ENCODE measurements at regions not wholly inside any gene's neighbourhood (a gene's known extent, or its start where the extent isn't known, plus 50 kb on each side); places are given as distances from the start of the nearest gene placed in this dataset.

DNA sequence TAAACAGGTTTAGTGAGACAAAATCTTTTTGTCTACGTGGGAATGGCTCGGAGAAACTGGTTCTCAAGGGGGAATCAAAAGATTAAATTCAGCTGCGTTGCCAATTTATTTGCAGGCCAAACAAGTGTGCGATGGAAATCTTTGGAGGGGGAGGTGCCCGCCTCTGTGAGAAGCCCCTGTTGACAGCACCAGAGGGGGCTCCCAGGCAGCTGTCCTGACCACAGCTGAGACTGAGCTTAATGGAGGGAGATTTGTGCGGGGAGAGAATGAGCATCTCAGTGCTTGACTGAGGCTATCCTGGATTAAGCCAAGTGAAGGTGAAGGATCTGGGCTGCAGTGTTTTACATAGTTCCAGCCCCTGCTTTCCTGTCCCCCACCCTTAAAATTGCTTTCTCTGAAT, 169.7 kb downstream of the ATG4C start:
- peaks cover 15% of the 10 kb centered on the region for H3K27me3 ChIP-seq

DNA sequence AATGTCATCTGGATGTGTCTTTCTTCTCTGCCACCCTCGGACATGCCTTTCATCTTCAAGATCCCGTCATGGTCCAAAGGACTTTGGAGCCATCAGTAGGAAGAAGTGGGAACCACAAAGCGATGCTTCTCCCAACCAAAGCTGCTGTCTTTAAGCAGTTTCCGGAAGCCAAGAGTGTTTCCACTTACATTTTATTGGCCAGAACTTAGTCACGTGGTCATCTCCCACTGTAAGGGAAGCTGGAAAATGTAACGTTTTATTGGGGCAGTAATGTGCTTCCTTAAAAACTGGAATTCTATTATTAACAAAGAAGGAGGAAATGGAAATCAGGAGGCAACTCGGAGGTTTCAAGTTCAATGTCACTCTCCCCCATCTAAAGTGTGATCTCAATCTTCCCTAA, 170.8 kb downstream of the ATG4C start:
- no peak for DNase-seq

More for the DNA sequence above, 169.7 kb downstream of the ATG4C start:
- H3K36me3 ChIP-seq (replicated peaks in 1 of 2): no peaks in the 10 kb centered on the region
- no peaks in the 10 kb centered on the region for H3K4me1 ChIP-seq (replicated peaks in 1 of 2)
- no peak overlapping the region for H3K27ac ChIP-seq
- H3K4me3 ChIP-seq: no peak overlapping the region
- TF ChIP-seq, protein P1, sequence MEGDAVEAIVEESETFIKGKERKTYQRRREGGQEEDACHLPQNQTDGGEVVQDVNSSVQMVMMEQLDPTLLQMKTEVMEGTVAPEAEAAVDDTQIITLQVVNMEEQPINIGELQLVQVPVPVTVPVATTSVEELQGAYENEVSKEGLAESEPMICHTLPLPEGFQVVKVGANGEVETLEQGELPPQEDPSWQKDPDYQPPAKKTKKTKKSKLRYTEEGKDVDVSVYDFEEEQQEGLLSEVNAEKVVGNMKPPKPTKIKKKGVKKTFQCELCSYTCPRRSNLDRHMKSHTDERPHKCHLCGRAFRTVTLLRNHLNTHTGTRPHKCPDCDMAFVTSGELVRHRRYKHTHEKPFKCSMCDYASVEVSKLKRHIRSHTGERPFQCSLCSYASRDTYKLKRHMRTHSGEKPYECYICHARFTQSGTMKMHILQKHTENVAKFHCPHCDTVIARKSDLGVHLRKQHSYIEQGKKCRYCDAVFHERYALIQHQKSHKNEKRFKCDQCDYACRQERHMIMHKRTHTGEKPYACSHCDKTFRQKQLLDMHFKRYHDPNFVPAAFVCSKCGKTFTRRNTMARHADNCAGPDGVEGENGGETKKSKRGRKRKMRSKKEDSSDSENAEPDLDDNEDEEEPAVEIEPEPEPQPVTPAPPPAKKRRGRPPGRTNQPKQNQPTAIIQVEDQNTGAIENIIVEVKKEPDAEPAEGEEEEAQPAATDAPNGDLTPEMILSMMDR (IDR thresholded peaks at IDR 0.05): no peak
- 35 to 48% (median 40%) methylated on average over 6 of the region's 6 CpGs for WGBS, 4 donors
- no peak for DNase-seq
- intact Hi-C loops (cut with DNase I): no loop called here
- no peaks in the 10 kb centered on the region for H3K9me3 ChIP-seq (replicated peaks in 1 of 3)

DNA sequence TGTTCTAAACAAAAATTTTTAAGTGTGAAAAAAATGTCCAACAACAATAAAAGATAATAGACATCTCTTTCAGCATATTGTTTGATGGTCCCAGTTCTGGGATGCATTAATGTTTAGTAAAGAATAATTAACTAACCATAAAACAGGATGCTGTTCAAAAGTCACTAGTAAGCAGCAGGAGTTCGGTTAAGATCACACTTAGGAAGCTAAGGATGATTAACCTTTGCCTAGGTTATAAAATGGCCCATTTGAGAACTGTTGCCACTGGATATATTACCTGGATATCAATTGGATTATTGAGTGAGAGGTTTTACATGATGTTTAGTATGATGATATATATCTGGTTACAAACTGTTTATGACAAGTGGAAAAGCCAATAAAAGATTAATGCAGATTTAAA, 171.7 kb downstream of the ATG4C start:
- 69 to 79% (median 74%) methylated on average over 1 of the region's 1 CpG for WGBS, 4 donors
- Histone ChIP-seq H3K27ac (no peak overlapping the region), H3K36me3 (replicated peaks in 1 of 2) (no peaks in the 10 kb centered on the region), H3K4me3 (no peak overlapping the region), H3K4me1 (replicated peaks in 1 of 2) (no peaks in the 10 kb centered on the region), H3K9me3 (replicated peaks in 1 of 3) (no peaks in the 10 kb centered on the region), H3K27me3 (peaks cover 22% of the 10 kb centered on the region)
- DNase-seq: no peak
- intact Hi-C loops (cut with DNase I): no loop called here
- no peak for TF ChIP-seq POLR2A (IDR thresholded peaks at IDR 0.05)
- TF ChIP-seq, protein P1 (IDR thresholded peaks at IDR 0.05): no peak

More for the DNA sequence above, 170.8 kb downstream of the ATG4C start:
- H3K4me1 ChIP-seq (replicated peaks in 1 of 2): no peaks in the 10 kb centered on the region
- H3K27ac ChIP-seq: no peak overlapping the region
- no peaks in the 10 kb centered on the region for H3K36me3 ChIP-seq (replicated peaks in 1 of 2)
- intact Hi-C loops (cut with DNase I): no loop called here
- H3K9me3 ChIP-seq (replicated peaks in 1 of 3): no peaks in the 10 kb centered on the region
- 55 to 62% (median 58%) methylated on average over 7 of the region's 7 CpGs for WGBS, 4 donors
- TF ChIP-seq, protein P1 (IDR thresholded peaks at IDR 0.05): no peak
- no peak for TF ChIP-seq POLR2A (IDR thresholded peaks at IDR 0.05)
- H3K27me3 ChIP-seq: peaks cover 16% of the 10 kb centered on the region
- no peak overlapping the region for H3K4me3 ChIP-seq

DNA sequence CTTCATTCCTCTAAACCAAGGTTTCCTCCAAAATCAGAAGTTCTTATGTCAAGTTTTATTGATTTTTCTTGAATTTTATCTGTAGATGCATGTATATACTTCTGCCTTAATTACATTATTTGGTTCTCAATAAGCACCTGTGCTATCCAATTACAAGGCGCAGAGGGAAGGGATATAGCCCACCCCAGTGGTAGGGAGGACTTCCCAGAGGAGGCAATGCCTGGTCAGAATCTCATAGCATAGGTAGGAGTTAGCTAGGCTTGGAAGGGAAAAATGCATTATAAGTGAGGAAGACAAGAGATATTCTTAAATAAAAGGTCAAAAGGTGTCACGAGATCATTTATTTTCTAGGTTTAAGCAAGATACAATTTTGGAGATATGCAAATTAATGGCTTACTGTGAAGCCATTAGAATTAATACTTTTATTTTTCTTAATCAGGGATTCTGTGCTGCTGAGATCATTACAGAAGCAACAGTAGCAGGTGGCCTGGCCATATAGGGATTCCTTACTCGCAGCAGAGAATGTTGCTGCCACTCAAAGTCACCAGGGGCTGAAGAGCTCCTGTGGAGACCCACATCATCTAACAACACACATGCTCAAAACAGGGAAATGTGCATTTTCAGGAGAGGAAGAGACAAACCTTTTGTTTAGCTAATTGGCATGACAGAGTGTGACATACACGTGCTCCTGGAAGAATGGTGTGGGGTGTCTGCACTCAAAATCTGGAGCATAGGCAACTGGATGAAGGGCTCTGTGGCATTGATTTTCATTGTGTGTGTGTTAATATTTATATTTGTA, 178.3 kb downstream of the ATG4C start:
- intact Hi-C loops (cut with DNase I): loop anchor here in 1 of 2 donors (5.0 kb wide), 1 partner anchor 185 kb away; no protein-coding TSS in a partner anchor
- H3K27ac ChIP-seq: no peak overlapping the region
- peaks cover 13% of the 10 kb centered on the region for H3K27me3 ChIP-seq
- H3K4me3 ChIP-seq: no peak overlapping the region
- H3K9me3 ChIP-seq (replicated peaks in 1 of 3): no peaks in the 10 kb centered on the region
- no peak for DNase-seq
- no peak for TF ChIP-seq POLR2A (IDR thresholded peaks at IDR 0.05)
- TF ChIP-seq, protein P1 (IDR thresholded peaks at IDR 0.05): no peak
- 57 to 71% (median 64%) methylated on average over 4 of the region's 4 CpGs for WGBS, 4 donors
- H3K4me1 ChIP-seq (replicated peaks in 1 of 2): no peaks in the 10 kb centered on the region
- H3K36me3 ChIP-seq (replicated peaks in 1 of 2): no peaks in the 10 kb centered on the region

Measured in adrenal gland (tissue), 9 donors.